DOHH2 (cell line): ENCODE measurements at regions not wholly inside any gene's neighbourhood (a gene's known extent, or its start where the extent isn't known, plus 50 kb on each side); places are given as distances from the start of the nearest gene placed in this dataset.

Experiments
- H3F3A ChIP-seq: fragments of 200-600 bp; sonication (generic), shearing (Covaris generic); 2 replicates; pipeline ENCODE4 v1.6.0; 2016; ENCODE audit warnings: antibody characterized with exemption, mild to moderate bottlenecking; ENCODE audit not compliant: control insufficient read depth, insufficient read depth
- H3K27ac ChIP-seq: fragments of 200-600 bp; sonication (generic); 2 replicates; pipeline ENCODE4 v1.5.1; 2014; ENCODE audit warnings: low read depth, mild to moderate bottlenecking, low read length, moderate library complexity
- H3K27me3 ChIP-seq: fragments of 200-600 bp; sonication (generic); 2 replicates; pipeline ENCODE4 v1.6.1; 2014; ENCODE audit warnings: mild to moderate bottlenecking, low read length, mixed read lengths; ENCODE audit not compliant: control insufficient read depth
- H3K36me3 ChIP-seq: fragments of 200-600 bp; sonication (generic); 2 replicates; pipeline ENCODE4 v1.6.1; 2014; ENCODE audit warnings: mild to moderate bottlenecking, low read length, moderate library complexity, mixed read lengths; ENCODE audit not compliant: control insufficient read depth
- H3K4me1 ChIP-seq: fragments of 200-600 bp; sonication (generic); 2 replicates; pipeline ENCODE4 v1.6.1; 2014; ENCODE audit warnings: mild to moderate bottlenecking, low read length, mixed read lengths; ENCODE audit not compliant: control insufficient read depth
- H3K4me2 ChIP-seq: fragments of 200-600 bp; sonication (generic); 2 replicates; pipeline ENCODE4 v1.6.0; 2014; ENCODE audit warnings: mild to moderate bottlenecking, low read length, moderate library complexity
- H3K4me3 ChIP-seq: fragments of 200-600 bp; sonication (generic); 2 replicates; pipeline ENCODE4 v1.5.1; 2014; ENCODE audit warnings: mild to moderate bottlenecking, low read length, mixed read lengths
- H3K79me2 ChIP-seq: fragments of 200-600 bp; sonication (generic); 2 replicates; pipeline ENCODE4 v1.6.1; 2014; ENCODE audit warnings: mild to moderate bottlenecking, low read length, mixed read lengths; ENCODE audit not compliant: control insufficient read depth
- H3K9me2 ChIP-seq: fragments of 200-600 bp; sonication (generic); replicated peaks from 2 replicates; pipeline ENCODE4 v1.6.1; 2014; ENCODE audit warnings: mild to moderate bottlenecking, low read length, mixed read lengths; ENCODE audit not compliant: control insufficient read depth
- H3K9me3 ChIP-seq: fragments of 200-600 bp; sonication (generic); 2 replicates; pipeline ENCODE4 v1.6.1; 2014; ENCODE audit warnings: antibody characterized with exemption, low read length, mixed read lengths; ENCODE audit not compliant: control insufficient read depth, insufficient read depth
- H4K20me1 ChIP-seq: fragments of 200-600 bp; sonication (generic); 2 replicates; pipeline ENCODE4 v1.6.0; 2014; ENCODE audit warnings: low read depth, mild to moderate bottlenecking, antibody characterized with exemption, low read length, moderate library complexity; ENCODE audit not compliant: control insufficient read depth, insufficient read depth
- EZH2phosphoT487 ChIP-seq: fragments of 200-600 bp; sonication (generic); IDR thresholded peaks from 2 replicates; pipeline ENCODE4 v1.6.1; 2017; ENCODE audit warnings: borderline replicate concordance, mild to moderate bottlenecking, antibody characterized with exemption, low read length, moderate library complexity, mixed read lengths
- TF ChIP-seq, protein P1 (sequence below): fragments of 200-600 bp; sonication (generic); IDR thresholded peaks from one replicate; pipeline ENCODE4 v1.5.1; 2014; ENCODE audit warnings: antibody characterized with exemption, mild to moderate bottlenecking, low read depth, low read length; ENCODE audit not compliant: poor library complexity, severe bottlenecking

DNA sequence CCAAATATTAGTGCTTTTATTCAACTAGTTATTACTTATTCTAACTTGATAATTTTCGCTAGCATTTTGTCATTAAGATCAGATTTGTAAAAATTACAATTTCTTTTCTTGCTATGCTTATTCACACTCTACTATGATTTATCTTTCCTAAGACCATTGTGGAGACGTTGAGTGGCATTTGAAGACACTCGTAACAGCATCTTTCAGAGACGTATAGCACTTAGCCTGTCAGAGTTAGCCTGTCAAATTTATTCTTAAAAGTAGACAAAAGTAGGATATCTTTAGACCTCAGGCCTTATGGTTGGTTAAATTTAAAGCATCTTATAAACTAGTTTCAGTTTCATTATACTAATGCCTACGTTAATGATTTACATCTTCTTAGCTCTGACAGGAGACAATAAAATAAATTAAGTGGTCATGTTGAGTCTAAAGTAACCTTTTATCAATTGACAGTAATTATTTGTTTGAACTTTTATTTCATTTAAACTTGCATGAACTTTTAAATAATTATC is 1410.1 kb downstream of the MRPL39 start:
- no peaks in the 10 kb centered on the region for H3K36me3 ChIP-seq
- no peak overlapping the region for H3K27ac ChIP-seq
- no peak overlapping the region for H3K4me2 ChIP-seq
- no peaks in the 10 kb centered on the region for H3K4me1 ChIP-seq
- H3F3A ChIP-seq: no peaks in the 10 kb centered on the region
- no peak overlapping the region for H3K4me3 ChIP-seq
- 0 out of 2 replicates have a peak, but pooled peaks cover 3% of the 10 kb centered on the region for H3K9me3 ChIP-seq
- H4K20me1 ChIP-seq: no peaks in the 10 kb centered on the region
- TF ChIP-seq EZH2phosphoT487: no peak
- TF ChIP-seq, protein P1, sequence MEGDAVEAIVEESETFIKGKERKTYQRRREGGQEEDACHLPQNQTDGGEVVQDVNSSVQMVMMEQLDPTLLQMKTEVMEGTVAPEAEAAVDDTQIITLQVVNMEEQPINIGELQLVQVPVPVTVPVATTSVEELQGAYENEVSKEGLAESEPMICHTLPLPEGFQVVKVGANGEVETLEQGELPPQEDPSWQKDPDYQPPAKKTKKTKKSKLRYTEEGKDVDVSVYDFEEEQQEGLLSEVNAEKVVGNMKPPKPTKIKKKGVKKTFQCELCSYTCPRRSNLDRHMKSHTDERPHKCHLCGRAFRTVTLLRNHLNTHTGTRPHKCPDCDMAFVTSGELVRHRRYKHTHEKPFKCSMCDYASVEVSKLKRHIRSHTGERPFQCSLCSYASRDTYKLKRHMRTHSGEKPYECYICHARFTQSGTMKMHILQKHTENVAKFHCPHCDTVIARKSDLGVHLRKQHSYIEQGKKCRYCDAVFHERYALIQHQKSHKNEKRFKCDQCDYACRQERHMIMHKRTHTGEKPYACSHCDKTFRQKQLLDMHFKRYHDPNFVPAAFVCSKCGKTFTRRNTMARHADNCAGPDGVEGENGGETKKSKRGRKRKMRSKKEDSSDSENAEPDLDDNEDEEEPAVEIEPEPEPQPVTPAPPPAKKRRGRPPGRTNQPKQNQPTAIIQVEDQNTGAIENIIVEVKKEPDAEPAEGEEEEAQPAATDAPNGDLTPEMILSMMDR: no peak
- no peaks in the 10 kb centered on the region for H3K9me2 ChIP-seq
- H3K79me2 ChIP-seq: no peaks in the 10 kb centered on the region
- no peaks in the 10 kb centered on the region for H3K27me3 ChIP-seq

DNA sequence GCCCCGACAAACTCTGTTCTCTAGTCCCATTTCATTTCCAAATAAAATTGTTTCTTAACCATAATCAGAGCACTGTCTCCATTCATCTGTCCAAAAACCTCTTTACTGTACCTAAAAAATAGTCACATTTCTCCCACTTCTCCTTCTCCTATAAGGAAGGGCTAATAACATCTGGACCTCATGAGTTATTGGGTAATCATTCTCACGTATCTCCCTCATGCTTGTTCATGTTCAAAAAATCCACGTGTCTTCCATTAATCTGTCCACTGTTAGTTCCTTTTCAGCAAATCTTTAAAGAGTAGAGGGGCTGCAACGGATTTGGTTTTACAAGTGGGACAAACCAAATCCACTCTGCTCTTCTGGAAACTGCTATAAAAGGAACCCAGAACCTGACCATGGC is 1418.8 kb downstream of the MRPL39 start:
- Histone ChIP-seq H3K4me2 (no peak overlapping the region), H3K79me2 (no peaks in the 10 kb centered on the region), H3K27me3 (no peaks in the 10 kb centered on the region), H3F3A (no peaks in the 10 kb centered on the region), H3K4me1 (no peaks in the 10 kb centered on the region), H3K9me3 (no peaks in the 10 kb centered on the region; the same call in 1 of the 2 replicates), H3K9me2 (no peaks in the 10 kb centered on the region), H3K36me3 (no peaks in the 10 kb centered on the region), H3K27ac (no peak overlapping the region), H4K20me1 (no peaks in the 10 kb centered on the region), H3K4me3 (no peak overlapping the region)
- TF ChIP-seq, protein P1: no peak
- TF ChIP-seq EZH2phosphoT487: no peak

DNA sequence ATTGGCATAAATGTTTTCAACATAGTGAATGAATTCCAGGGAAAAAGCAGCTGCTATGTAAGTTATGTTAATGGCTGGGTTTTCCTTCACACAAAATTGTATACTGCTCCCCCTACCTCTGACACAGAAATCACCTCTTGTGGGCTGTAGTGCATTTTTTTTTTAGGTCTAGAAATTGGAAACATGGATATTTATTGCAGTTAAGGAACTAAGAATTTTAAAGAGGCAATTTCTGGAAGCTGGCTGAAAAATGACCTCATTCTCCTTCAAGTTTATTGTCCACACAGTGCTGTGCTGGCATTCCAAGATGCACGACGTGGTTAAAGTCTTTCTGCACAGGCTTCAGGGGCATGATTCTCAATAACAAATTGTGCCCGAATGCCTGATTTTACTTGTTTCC is 1424.2 kb downstream of the MRPL39 start:
- H3K4me1 ChIP-seq: no peaks in the 10 kb centered on the region
- H3K79me2 ChIP-seq: no peaks in the 10 kb centered on the region
- no peak overlapping the region for H3K27ac ChIP-seq
- no peaks in the 10 kb centered on the region for H3K27me3 ChIP-seq
- no peaks in the 10 kb centered on the region; the same call in 1 of the 2 replicates for H3K9me3 ChIP-seq
- no peaks in the 10 kb centered on the region for H3K9me2 ChIP-seq
- H3K36me3 ChIP-seq: no peaks in the 10 kb centered on the region
- no peak overlapping the region for H3K4me3 ChIP-seq
- no peaks in the 10 kb centered on the region for H3F3A ChIP-seq
- TF ChIP-seq, protein P1: no peak
- no peak for TF ChIP-seq EZH2phosphoT487
- no peak overlapping the region for H3K4me2 ChIP-seq
- no peaks in the 10 kb centered on the region for H4K20me1 ChIP-seq

DNA sequence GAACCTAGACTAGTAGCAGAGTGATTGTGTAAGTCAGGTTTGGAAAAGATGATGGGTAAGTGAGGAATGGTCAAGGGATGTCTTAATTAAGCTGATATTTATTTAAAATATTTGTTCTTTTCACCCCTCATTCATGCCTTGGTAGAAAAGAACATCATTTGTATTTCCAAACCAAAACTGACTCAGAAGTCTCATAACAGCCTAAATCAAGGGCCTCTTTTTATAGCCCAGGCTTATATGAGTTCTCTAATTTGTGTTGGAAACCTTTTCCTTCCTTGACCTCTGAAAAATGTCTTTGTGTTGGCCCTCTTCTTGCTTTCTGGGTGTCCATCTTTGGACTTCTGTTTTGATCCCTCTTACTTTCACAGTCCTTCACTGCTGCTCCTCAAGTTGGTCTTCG is 1428.2 kb downstream of the MRPL39 start:
- H3K27me3 ChIP-seq: no peaks in the 10 kb centered on the region
- TF ChIP-seq, protein P1: no peak
- no peaks in the 10 kb centered on the region for H3K4me1 ChIP-seq
- no peaks in the 10 kb centered on the region for H4K20me1 ChIP-seq
- no peaks in the 10 kb centered on the region for H3K9me2 ChIP-seq
- no peak overlapping the region for H3K4me3 ChIP-seq
- no peak overlapping the region for H3K4me2 ChIP-seq
- no peak overlapping the region for H3K27ac ChIP-seq
- H3K79me2 ChIP-seq: no peaks in the 10 kb centered on the region
- no peaks in the 10 kb centered on the region for H3K36me3 ChIP-seq
- no peaks in the 10 kb centered on the region; the same call in 1 of the 2 replicates for H3K9me3 ChIP-seq
- no peaks in the 10 kb centered on the region for H3F3A ChIP-seq
